Body of pancreas (tissue), 4 donors: ENCODE measurements at regions not wholly inside any gene's neighbourhood (a gene's known extent, or its start where the extent isn't known, plus 50 kb on each side); places are given as distances from the start of the nearest gene placed in this dataset.

ENCODE experiments used
- CTCF ChIP-seq, 7 experiments: fragments of 450-650 bp in 4 of 7; fragments of 200-600 bp in 3 of 7; sonication (generic) in 3 of 7; IDR thresholded peaks; one replicate each; pipeline ENCODE4 v1.5.1; 2016 to 2019; ENCODE audit warnings: antibody characterized with exemption in 7 of 7
- POLR2A ChIP-seq, 3 donors: fragments of 450-650 bp; IDR thresholded peaks; one replicate each; pipeline ENCODE4 v1.6.1; 2016; ENCODE audit warnings: antibody characterized with exemption in 3 of 3, mild to moderate bottlenecking in 2 of 3

GRCh38 chr1:80194221-80194620, 1187.7 kb upstream of the ADGRL4 start:
- no peak for TF ChIP-seq CTCF (IDR thresholded peaks at IDR 0.05)
- no peak for TF ChIP-seq POLR2A (IDR thresholded peaks at IDR 0.05)
